Stomach (tissue), 8 donors: ENCODE measurements at regions not wholly inside any gene's neighbourhood (a gene's known extent, or its start where the extent isn't known, plus 50 kb on each side); places are given as distances from the start of the nearest gene placed in this dataset.

Experiments used
- DNase-seq, 2 donors: peaks; one replicate each; pipeline versions ENCODE4 v3.0.0 to v3.0.0-alpha.2; 2013 to 2019
- H3K27ac ChIP-seq, 5 donors: fragments of 200-600 bp in 4 of 5; sonication (generic) in 4 of 5; one replicate each; pipeline ENCODE4 v1.5.1; 2013 to 2019; ENCODE audit warnings: mild to moderate bottlenecking in 1 of 5, moderate library complexity in 1 of 5
- H3K27me3 ChIP-seq, 3 donors: fragments of 200-600 bp; sonication (generic); one replicate each; pipeline ENCODE4 v1.5.1; 2017 to 2019; ENCODE audit warnings: mixed run types in 1 of 3
- H3K36me3 ChIP-seq, 4 donors: fragments of 200-600 bp; sonication (generic); 1 replicate in 3 of 4; 2 replicates in 1 of 4; pipeline ENCODE4 v1.5.1; 2016 to 2019
- H3K4me1 ChIP-seq, 4 donors: fragments of 200-600 bp; sonication (generic); one replicate each; pipeline ENCODE4 v1.5.1; 2016 to 2019
- H3K4me3 ChIP-seq, 4 donors: fragments of 200-600 bp; sonication (generic) in 3 of 4; one replicate each; pipeline ENCODE4 v1.5.1; 2016 to 2019; ENCODE audit warnings: mild to moderate bottlenecking in 1 of 4
- H3K9me3 ChIP-seq, 4 donors: fragments of 200-600 bp; sonication (generic); one replicate each; pipeline ENCODE4 v1.5.1; 2016 to 2019
- CTCF ChIP-seq, 7 experiments: fragments of 450-650 bp in 4 of 7; fragments of 200-600 bp in 3 of 7; sonication (generic) in 3 of 7; IDR thresholded peaks; one replicate each; pipeline ENCODE4 v1.5.1; 2016 to 2019; ENCODE audit warnings: antibody characterized with exemption in 7 of 7, control low read depth in 2 of 7, mild to moderate bottlenecking in 1 of 7
- EP300 ChIP-seq: sonication (generic); formaldehyde crosslinking; IDR thresholded peaks from one replicate; pipeline ENCODE4 v1.6.1; 2017; ENCODE audit warnings: antibody characterized with exemption
- POLR2A ChIP-seq, 4 donors: fragments of 450-650 bp; IDR thresholded peaks; one replicate each; pipeline ENCODE4 v1.6.1; 2016; ENCODE audit warnings: antibody characterized with exemption in 4 of 4, control low read depth in 2 of 4, mild to moderate bottlenecking in 1 of 4, moderate library complexity in 1 of 4
- POLR2AphosphoS5 ChIP-seq, 3 donors: sonication (generic); formaldehyde crosslinking; IDR thresholded peaks; one replicate each; pipeline ENCODE4 v1.6.1; 2016; ENCODE audit warnings: antibody characterized with exemption in 3 of 3
- WGBS, 5 donors: extraction: QIAGEN DNeasy Blood & Tissue Kit in 3 of 5; methylation state at CpG; one replicate each; pipeline versions ENCODE4 v1.1.5 to v1.1.7; 2013 to 2018; 5-methylcytosine and 5-hydroxymethylcytosine counted together
- intact Hi-C: fragments of 100-400 bp; cut with DNase I; formaldehyde crosslinking; loops from one replicate; pipeline ENCODE4 v1.15.1; 2023; ENCODE audit warnings: low total_unique reads
- donor health status: healthy with polysubstance abuse.
- donor health status: Bipolar disorder and iron deficiency.
- donor health status: healthy.

- WGBS, 5 donors: 82 to 91% (median 90%) methylated on average over 1 to 6 of the region's 6 CpGs
- H3K4me1 ChIP-seq: no peaks in the 10 kb centered on the region
- TF ChIP-seq EP300: no peak
- no peak for TF ChIP-seq POLR2A (IDR thresholded peaks at IDR 0.05)
- TF ChIP-seq CTCF (IDR thresholded peaks at IDR 0.05): no peak
- H3K36me3 ChIP-seq: no peaks in the 10 kb centered on the region
- intact Hi-C loops: no loop called here
- no peaks in the 10 kb centered on the region for H3K27me3 ChIP-seq
- no peak overlapping the region for H3K27ac ChIP-seq
- H3K4me3 ChIP-seq: no peak overlapping the region
- peak in 1 of 2 donors; percentile 20 for DNase-seq
- peaks cover 0 to 22% (median 19%) of the 10 kb centered on the region in 4 donors for H3K9me3 ChIP-seq
Observed at GRCh38 chr11:69385144-69385820, 91.3 kb downstream of the MYEOV start.

GRCh38 chr11:69385832-69386427, 92.0 kb downstream of the MYEOV start:
- no peak for TF ChIP-seq POLR2AphosphoS5 (IDR thresholded peaks at IDR 0.05)
- TF ChIP-seq CTCF (IDR thresholded peaks at IDR 0.05): no peak
- no peak for TF ChIP-seq POLR2A (IDR thresholded peaks at IDR 0.05)
- no peak for TF ChIP-seq EP300
- WGBS, 5 donors: 82 to 94% (median 89%) methylated on average over 11 to 14 of the region's 14 CpGs

GRCh38 chr11:69386594-69387408, 92.8 kb downstream of the MYEOV start:
- Histone ChIP-seq H3K27me3 (peaks cover 0 to 10% (median 0%) of the 10 kb centered on the region in 3 donors), H3K4me1 (no peaks in the 10 kb centered on the region), H3K27ac (no peak overlapping the region), H3K4me3 (no peak overlapping the region), H3K36me3 (no peaks in the 10 kb centered on the region), H3K9me3 (peaks cover 0 to 22% (median 19%) of the 10 kb centered on the region in 4 donors)
- intact Hi-C loops: no loop called here
- TF ChIP-seq POLR2A (IDR thresholded peaks at IDR 0.05): no peak
- no peak for TF ChIP-seq CTCF (IDR thresholded peaks at IDR 0.05)
- TF ChIP-seq POLR2AphosphoS5 (IDR thresholded peaks at IDR 0.05): no peak
- no peak for TF ChIP-seq EP300
- DNase-seq: no peak
- 90 to 96% (median 95%) methylated on average over 8 of the region's 8 CpGs for WGBS, 5 donors

More at GRCh38 chr11:69385832-69386427, 92.0 kb downstream of the MYEOV start:
- H3K27me3 ChIP-seq: peaks cover 0 to 2% (median 0%) of the 10 kb centered on the region in 3 donors
- H3K4me1 ChIP-seq: no peaks in the 10 kb centered on the region
- H3K9me3 ChIP-seq: peaks cover 0 to 22% (median 19%) of the 10 kb centered on the region in 4 donors
- H3K36me3 ChIP-seq: no peaks in the 10 kb centered on the region
- no peak overlapping the region for H3K4me3 ChIP-seq
- intact Hi-C loops: no loop called here
- H3K27ac ChIP-seq: no peak overlapping the region
- peak in 1 of 2 donors; percentile 21 for DNase-seq

GRCh38 chr11:69387409-69387885, 93.5 kb downstream of the MYEOV start:
- H3K36me3 ChIP-seq: no peaks in the 10 kb centered on the region
- TF ChIP-seq POLR2A (IDR thresholded peaks at IDR 0.05) (no peak), POLR2AphosphoS5 (IDR thresholded peaks at IDR 0.05) (no peak), CTCF (IDR thresholded peaks at IDR 0.05) (no peak), EP300 (no peak)
- H3K27ac ChIP-seq: no peak overlapping the region
- H3K27me3 ChIP-seq: peaks cover 0 to 16% (median 0%) of the 10 kb centered on the region in 3 donors
- DNase-seq: no peak
- H3K4me3 ChIP-seq: no peak overlapping the region
- 80 to 93% (median 82%) methylated on average over 3 of the region's 3 CpGs for WGBS, 5 donors
- no peaks in the 10 kb centered on the region for H3K4me1 ChIP-seq
- intact Hi-C loops: no loop called here
- H3K9me3 ChIP-seq: peaks cover 0 to 22% (median 19%) of the 10 kb centered on the region in 4 donors
